Suppressor macrophage treated with lipopolysaccharide for 4 hours (primary cell): ENCODE measurements at regions not wholly inside any gene's neighbourhood (a gene's known extent, or its start where the extent isn't known, plus 50 kb on each side); places are given as distances from the start of the nearest gene placed in this dataset.

Experiments used
- DNase-seq: peaks from one replicate; pipeline ENCODE4 v3.0.0-alpha.2; 2020

GRCh38 chr17:68185820-68186219 lies 62.0 kb upstream of the AMZ2 start:
- peak; percentile 53 for DNase-seq

GRCh38 chr17:68190495-68190894 lies 57.3 kb upstream of the AMZ2 start:
- DNase-seq = no peak

- no peak for DNase-seq
These were observed 52.0 kb upstream of the AMZ2 start for GRCh38 chr17:68195667-68196393.

GRCh38 chr17:68196394-68197090 lies 51.3 kb upstream of the AMZ2 start:
- no peak for DNase-seq

- DNase-seq = no peak
These were observed 50.5 kb upstream of the AMZ2 start for GRCh38 chr17:68197091-68197996.

- no peak for DNase-seq
These were observed 49.6 kb upstream of the AMZ2 start for GRCh38 chr17:68197997-68198930.
